Choroid plexus epithelial cell (primary cell): ENCODE measurements at regions not wholly inside any gene's neighbourhood (a gene's known extent, or its start where the extent isn't known, plus 50 kb on each side); places are given as distances from the start of the nearest gene placed in this dataset.

ENCODE experiments used
- DNase-seq: peaks from one replicate; pipeline ENCODE4 v3.0.0-alpha.2; 2010; ENCODE audit warnings: low read depth
- H3K4me3 ChIP-seq: 2 replicates; pipeline ENCODE4 v1.5.1; 2011; ENCODE audit warnings: low read depth, mild to moderate bottlenecking, control low read depth, low read length, moderate library complexity
- CTCF ChIP-seq: conservative IDR thresholded peaks from 2 replicates; pipeline ENCODE4 v1.5.1; 2011; ENCODE audit warnings: low read depth, mild to moderate bottlenecking, control low read depth, inconsistent platforms, low read length, moderate library complexity

- TF ChIP-seq CTCF: no peak
- H3K4me3 ChIP-seq: no peak overlapping the region
- no peak for DNase-seq
These were observed 1083.3 kb upstream of the GYPC start for GRCh38 chr2:125572660-125573059.

- DNase-seq: no peak
- TF ChIP-seq CTCF: no peak
- no peak overlapping the region for H3K4me3 ChIP-seq
These were observed 1082.5 kb upstream of the GYPC start for GRCh38 chr2:125573432-125573831.

- TF ChIP-seq CTCF: no peak
- no peak for DNase-seq
- no peak overlapping the region for H3K4me3 ChIP-seq
These were observed 1079.4 kb upstream of the GYPC start for GRCh38 chr2:125576558-125576957.

- DNase-seq: no peak
These were observed 1074.4 kb upstream of the GYPC start for GRCh38 chr2:125581557-125581956.

GRCh38 chr2:125582516-125582915 lies 1073.4 kb upstream of the GYPC start:
- DNase-seq: no peak
- TF ChIP-seq CTCF: no peak
- no peak overlapping the region for H3K4me3 ChIP-seq

More at GRCh38 chr2:125581557-125581956, 1074.4 kb upstream of the GYPC start:
- no peak for TF ChIP-seq CTCF
- no peak overlapping the region for H3K4me3 ChIP-seq

GRCh38 chr2:125584732-125585131 lies 1071.2 kb upstream of the GYPC start:
- no peak overlapping the region for H3K4me3 ChIP-seq
- TF ChIP-seq CTCF: no peak
- no peak for DNase-seq

GRCh38 chr2:125588780-125589179 lies 1067.2 kb upstream of the GYPC start:
- TF ChIP-seq CTCF: no peak

More at GRCh38 chr2:125588780-125589179, 1067.2 kb upstream of the GYPC start:
- no peak for DNase-seq
- H3K4me3 ChIP-seq: no peak overlapping the region
